ENCODE measurements at regions not wholly inside any gene's neighbourhood (a gene's known extent, or its start where the extent isn't known, plus 50 kb on each side); places are given as distances from the start of the nearest gene placed in this dataset.

GRCh38 chr5:125421006-125421405 is 674.6 kb upstream of the ZNF608 start:
- H3K4me1 ChIP-seq: no peaks in the 10 kb centered on the region
- TF ChIP-seq CTCF (IDR thresholded peaks at IDR 0.05; ENCODE audit: borderline replicate concordance): no peak
- H3K9me3 ChIP-seq (replicated peaks): no peaks in the 10 kb centered on the region
- H3K27me3 ChIP-seq (ENCODE audit: low read depth): no peaks in the 10 kb centered on the region
- no peak overlapping the region for H3K27ac ChIP-seq (replicated peaks)
- no peak for DNase-seq
- intact Hi-C loops (cut with micrococcal nuclease): no loop called here
- H3K36me3 ChIP-seq: no peaks in the 10 kb centered on the region
- H3K4me3 ChIP-seq: no peak overlapping the region

- intact Hi-C loops (cut with micrococcal nuclease): no loop called here
- no peaks in the 10 kb centered on the region for H3K4me1 ChIP-seq
- H3K36me3 ChIP-seq: no peaks in the 10 kb centered on the region
- no peak for TF ChIP-seq CTCF (IDR thresholded peaks at IDR 0.05; ENCODE audit: borderline replicate concordance)
- no peak overlapping the region for H3K4me3 ChIP-seq
- H3K27me3 ChIP-seq (ENCODE audit: low read depth): no peaks in the 10 kb centered on the region
- no peak for DNase-seq
- no peaks in the 10 kb centered on the region for H3K9me3 ChIP-seq (replicated peaks)
- no peak overlapping the region for H3K27ac ChIP-seq (replicated peaks)
Observed at GRCh38 chr5:125422342-125422741, 675.9 kb upstream of the ZNF608 start.

GRCh38 chr5:125424402-125425141 is 678.1 kb upstream of the ZNF608 start:
- no peak for DNase-seq
- TF ChIP-seq CTCF (IDR thresholded peaks at IDR 0.05; ENCODE audit: borderline replicate concordance): no peak
- no peaks in the 10 kb centered on the region for H3K36me3 ChIP-seq
- H3K4me1 ChIP-seq: no peaks in the 10 kb centered on the region
- H3K27ac ChIP-seq (replicated peaks): no peak overlapping the region
- intact Hi-C loops (cut with micrococcal nuclease): no loop called here
- H3K9me3 ChIP-seq (replicated peaks): peaks cover 15% of the 10 kb centered on the region
- H3K4me3 ChIP-seq: no peak overlapping the region
- no peaks in the 10 kb centered on the region for H3K27me3 ChIP-seq (ENCODE audit: low read depth)

GRCh38 chr5:125429498-125429897 is 683.1 kb upstream of the ZNF608 start:
- H3K4me1 ChIP-seq: no peaks in the 10 kb centered on the region
- H3K36me3 ChIP-seq: no peaks in the 10 kb centered on the region
- no peak for TF ChIP-seq CTCF (IDR thresholded peaks at IDR 0.05; ENCODE audit: borderline replicate concordance)
- H3K27ac ChIP-seq (replicated peaks): no peak overlapping the region
- no peaks in the 10 kb centered on the region for H3K27me3 ChIP-seq (ENCODE audit: low read depth)
- intact Hi-C loops (cut with micrococcal nuclease): no loop called here
- DNase-seq: no peak
- no peak overlapping the region for H3K4me3 ChIP-seq
- H3K9me3 ChIP-seq (replicated peaks): peaks cover 15% of the 10 kb centered on the region

- Histone ChIP-seq H3K27ac (replicated peaks) (no peak overlapping the region), H3K4me3 (no peak overlapping the region), H3K4me1 (no peaks in the 10 kb centered on the region), H3K9me3 (replicated peaks) (peaks cover 4% of the 10 kb centered on the region), H3K27me3 (ENCODE audit: low read depth) (no peaks in the 10 kb centered on the region), H3K36me3 (no peaks in the 10 kb centered on the region)
- DNase-seq: no peak
- TF ChIP-seq CTCF (IDR thresholded peaks at IDR 0.05; ENCODE audit: borderline replicate concordance): no peak
- intact Hi-C loops (cut with micrococcal nuclease): no loop called here
Observed at GRCh38 chr5:125433457-125433856, 687.0 kb upstream of the ZNF608 start.

All from left ventricle myocardium inferior (tissue), 1 donor.